IMR-90 (cell line): ENCODE measurements at regions not wholly inside any gene's neighbourhood (a gene's known extent, or its start where the extent isn't known, plus 50 kb on each side); places are given as distances from the start of the nearest gene placed in this dataset.

Source experiments
- CTCF ChIP-seq: conservative IDR thresholded peaks from 2 replicates; pipeline ENCODE4 v1.5.1; 2012; ENCODE audit warnings: mild to moderate bottlenecking, low read depth, low read length, improper control_type of control experiment
- MXI1 ChIP-seq: IDR thresholded peaks from 2 replicates; pipeline ENCODE4 v1.6.1; 2012; ENCODE audit warnings: low read depth, mild to moderate bottlenecking, low read length, moderate library complexity, borderline replicate concordance
- POLR2A ChIP-seq: IDR thresholded peaks from 2 replicates; pipeline ENCODE4 v1.6.1; 2012; ENCODE audit warnings: mild to moderate bottlenecking, low read depth, low read length
- RFX5 ChIP-seq: IDR thresholded peaks from 2 replicates; pipeline ENCODE4 v1.8.0; 2012; ENCODE audit warnings: low read depth, mild to moderate bottlenecking, low read length, moderate library complexity

- TF ChIP-seq CTCF (no peak), POLR2A (no peak), MXI1 (no peak), RFX5 (no peak)
Observed at GRCh38 chr10:64191286-64191685, 670.1 kb downstream of the REEP3 start.
